SJSA1 (cell line): ENCODE measurements at regions not wholly inside any gene's neighbourhood (a gene's known extent, or its start where the extent isn't known, plus 50 kb on each side); places are given as distances from the start of the nearest gene placed in this dataset.

Experiments
- DNase-seq, 2 experiments: peaks; one replicate each; pipeline ENCODE4 v3.0.0-alpha.2; 2015 to 2020; ENCODE audit warnings: low spot score in 2 of 2, low read depth in 1 of 2
- H3K27ac ChIP-seq: fragments of 250-450 bp; sonication (Bioruptor Pico); 2 replicates; pipeline ENCODE4 v1.5.1; 2020; ENCODE audit warnings: mild to moderate bottlenecking, moderate library complexity
- H3K27me3 ChIP-seq: fragments of 250-450 bp; sonication (Bioruptor Pico); replicated peaks from 2 replicates; pipeline ENCODE4 v1.5.1; 2020; ENCODE audit warnings: mild to moderate bottlenecking, moderate library complexity
- H3K36me3 ChIP-seq: fragments of 250-450 bp; sonication (Bioruptor Pico); 2 replicates; pipeline ENCODE4 v1.5.1; 2020; ENCODE audit warnings: mild to moderate bottlenecking
- H3K4me1 ChIP-seq: fragments of 250-450 bp; sonication (Bioruptor Pico); replicated peaks from 2 replicates; pipeline ENCODE4 v1.6.1; 2021; ENCODE audit warnings: mild to moderate bottlenecking
- H3K4me3 ChIP-seq: fragments of 250-450 bp; sonication (Bioruptor Pico); 2 replicates; pipeline ENCODE4 v1.5.1; 2020; ENCODE audit warnings: mild to moderate bottlenecking
- H3K9me3 ChIP-seq: fragments of 250-450 bp; sonication (Bioruptor Pico); replicated peaks from 2 replicates; pipeline ENCODE4 v1.5.1; 2020; ENCODE audit warnings: mild to moderate bottlenecking

DNA sequence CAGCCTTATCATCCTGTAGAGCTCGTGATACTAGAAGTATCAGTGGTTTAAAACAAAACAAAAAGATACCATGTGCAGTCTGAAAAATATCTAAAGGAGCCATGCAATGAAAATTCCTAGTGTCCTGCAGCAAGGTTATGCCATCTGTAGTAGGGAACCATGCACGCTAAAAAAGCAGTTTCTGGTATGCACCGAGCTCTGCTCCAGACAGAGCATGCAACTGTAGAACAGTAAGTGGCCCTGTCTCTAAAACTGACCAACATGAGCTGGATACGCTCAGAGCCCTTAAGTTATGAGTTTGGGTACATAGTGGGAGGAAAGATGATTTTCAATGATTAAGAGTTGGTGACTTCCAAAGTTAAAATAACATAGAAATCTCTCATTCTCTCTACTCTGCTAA, 159.3 kb upstream of the ADAMTS5 start:
- no peak for DNase-seq
- Histone ChIP-seq H3K4me3 (no peak overlapping the region), H3K4me1 (peaks cover 12% of the 10 kb centered on the region)

DNA sequence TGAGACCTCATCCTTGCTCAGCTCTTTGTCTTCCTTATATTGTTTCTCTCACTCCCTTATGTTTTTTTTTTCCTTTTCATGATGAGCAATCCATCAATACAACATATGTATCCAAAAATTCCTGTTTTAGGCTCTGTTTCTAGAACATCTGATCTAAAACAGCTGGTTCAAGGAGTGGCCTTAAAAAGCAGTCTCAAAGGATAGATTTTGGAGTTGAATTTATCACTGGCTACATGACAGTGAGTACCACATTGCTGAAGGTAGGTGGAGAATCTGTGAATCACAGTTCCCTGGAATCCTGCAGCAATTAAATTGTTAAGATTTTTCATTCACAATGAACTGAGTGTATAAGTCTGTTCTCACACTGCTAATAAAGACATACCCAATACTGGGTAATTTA, 155.8 kb upstream of the ADAMTS5 start:
- Histone ChIP-seq H3K36me3 (no peaks in the 10 kb centered on the region), H3K27ac (no peak overlapping the region), H3K4me3 (no peak overlapping the region), H3K27me3 (no peaks in the 10 kb centered on the region), H3K4me1 (no peaks in the 10 kb centered on the region), H3K9me3 (no peaks in the 10 kb centered on the region)
- no peak for DNase-seq

More for the DNA sequence above, 159.3 kb upstream of the ADAMTS5 start:
- H3K27me3 ChIP-seq = no peaks in the 10 kb centered on the region
- H3K36me3 ChIP-seq = no peaks in the 10 kb centered on the region
- no peak overlapping the region for H3K27ac ChIP-seq
- no peaks in the 10 kb centered on the region for H3K9me3 ChIP-seq

DNA sequence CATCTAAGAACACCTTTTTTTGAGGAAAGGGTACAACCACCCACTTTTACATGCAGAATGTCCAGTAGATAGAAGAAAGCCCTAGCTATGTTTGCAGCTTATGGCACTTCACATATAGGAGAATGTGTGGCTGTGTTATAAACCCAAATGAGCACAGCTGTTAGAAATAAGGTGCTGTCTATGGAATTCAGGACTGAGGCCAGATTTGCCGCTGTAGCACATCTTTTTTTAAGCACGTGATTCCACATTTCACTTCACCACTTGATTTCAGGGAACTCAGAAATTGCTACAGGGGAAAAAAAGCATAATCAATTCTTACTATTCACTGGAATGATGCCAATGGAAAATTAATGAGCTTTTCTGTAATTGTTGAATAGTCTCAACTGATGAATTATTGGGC, 147.2 kb upstream of the ADAMTS5 start:
- H3K36me3 ChIP-seq = no peaks in the 10 kb centered on the region
- no peak overlapping the region for H3K4me3 ChIP-seq
- H3K9me3 ChIP-seq = no peaks in the 10 kb centered on the region
- H3K27ac ChIP-seq = no peak overlapping the region
- DNase-seq = no peak
- H3K4me1 ChIP-seq = peaks cover 14% of the 10 kb centered on the region
- no peaks in the 10 kb centered on the region for H3K27me3 ChIP-seq

DNA sequence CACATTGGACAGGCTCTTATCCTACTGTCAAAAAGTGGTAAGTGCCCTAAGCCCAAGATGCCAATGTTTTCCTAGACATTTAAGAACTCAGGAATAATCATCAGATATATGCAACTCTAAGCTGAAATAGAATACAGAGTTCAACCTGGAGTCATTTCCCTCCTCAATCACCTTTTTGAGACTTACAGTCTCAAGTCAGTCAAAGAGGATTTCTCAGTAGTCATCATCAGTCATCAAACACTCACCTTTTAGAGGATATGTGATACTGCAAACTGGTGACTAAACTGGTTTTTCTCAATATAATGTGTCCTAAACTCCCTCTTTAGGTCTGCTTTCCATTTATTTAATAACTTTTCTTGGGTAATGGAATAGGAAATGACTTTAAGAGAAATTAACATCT, 145.3 kb upstream of the ADAMTS5 start:
- no peak for DNase-seq
- Histone ChIP-seq H3K9me3 (no peaks in the 10 kb centered on the region), H3K27ac (no peak overlapping the region), H3K27me3 (no peaks in the 10 kb centered on the region), H3K36me3 (no peaks in the 10 kb centered on the region), H3K4me1 (peaks cover 14% of the 10 kb centered on the region), H3K4me3 (no peak overlapping the region)

DNA sequence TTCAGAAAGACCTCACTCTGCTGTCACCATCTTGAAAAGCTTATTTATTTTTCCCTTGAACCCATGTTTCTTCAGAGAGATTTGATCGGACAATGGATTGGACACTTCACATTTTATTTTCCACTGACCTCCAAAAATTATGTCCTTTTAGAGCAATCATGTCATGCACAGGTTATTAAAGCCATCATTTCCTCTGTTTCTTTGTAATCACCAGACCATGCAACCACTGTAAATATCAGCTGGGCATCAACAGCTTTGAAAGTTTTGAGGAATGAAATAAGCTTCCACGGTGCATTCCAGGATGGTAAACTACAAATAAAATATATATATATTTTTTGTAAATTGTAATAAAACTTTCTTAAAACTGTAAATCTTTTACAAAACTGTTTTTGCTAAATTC, 144.1 kb upstream of the ADAMTS5 start:
- Histone ChIP-seq H3K9me3 (no peaks in the 10 kb centered on the region), H3K27me3 (no peaks in the 10 kb centered on the region), H3K4me1 (peaks cover 14% of the 10 kb centered on the region), H3K36me3 (no peaks in the 10 kb centered on the region), H3K27ac (peak overlapping the region; percentile 16; the same call in 1 of the 2 replicates), H3K4me3 (no peak overlapping the region)
- DNase-seq = peak in 1 of 2 experiments; percentile 8

DNA sequence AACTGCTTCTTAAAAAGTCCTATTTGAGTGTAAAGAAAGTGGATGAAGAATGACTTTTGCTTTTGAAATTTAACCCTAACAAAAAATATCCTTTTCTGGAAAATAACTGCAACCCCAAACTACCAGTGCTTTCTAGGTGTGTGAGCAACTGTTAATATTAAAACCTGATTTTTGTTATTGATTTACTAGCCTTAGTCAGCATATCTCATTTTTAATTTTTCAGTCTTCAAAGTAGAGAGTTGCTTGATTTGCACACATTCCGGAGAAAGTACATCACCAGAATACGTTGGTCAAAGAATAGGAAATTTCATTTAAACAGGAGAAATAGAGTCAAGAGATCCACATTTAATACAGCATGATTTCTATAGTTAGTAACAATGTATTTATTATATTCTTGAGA, 141.8 kb upstream of the ADAMTS5 start:
- Histone ChIP-seq H3K27me3 (no peaks in the 10 kb centered on the region), H3K9me3 (no peaks in the 10 kb centered on the region), H3K4me3 (no peak overlapping the region), H3K36me3 (no peaks in the 10 kb centered on the region), H3K4me1 (peaks cover 14% of the 10 kb centered on the region), H3K27ac (no peak overlapping the region)
- DNase-seq = no peak

DNA sequence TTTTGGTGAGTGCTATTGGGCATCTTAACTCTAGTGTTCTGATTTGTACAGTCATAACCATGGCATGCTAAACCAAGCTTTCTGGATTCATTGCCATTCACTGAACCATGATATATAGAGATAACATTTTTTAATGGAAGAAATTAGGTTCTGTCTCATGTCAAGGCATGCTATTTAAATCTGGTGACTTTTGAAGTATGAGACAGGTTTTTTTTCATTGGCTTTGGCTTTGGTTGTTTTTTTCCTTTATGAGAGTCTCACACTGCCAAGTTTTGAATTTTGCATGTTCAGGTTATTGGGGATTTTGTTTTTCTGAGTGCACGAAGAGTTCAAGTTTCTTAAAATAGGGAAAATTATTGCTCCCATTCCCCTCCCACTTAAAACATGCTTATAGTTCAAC, 141.3 kb upstream of the ADAMTS5 start:
- no peak overlapping the region for H3K4me3 ChIP-seq
- H3K4me1 ChIP-seq = peaks cover 14% of the 10 kb centered on the region
- H3K36me3 ChIP-seq = no peaks in the 10 kb centered on the region
- DNase-seq = no peak
- H3K27me3 ChIP-seq = no peaks in the 10 kb centered on the region
- H3K27ac ChIP-seq = no peak overlapping the region
- no peaks in the 10 kb centered on the region for H3K9me3 ChIP-seq

DNA sequence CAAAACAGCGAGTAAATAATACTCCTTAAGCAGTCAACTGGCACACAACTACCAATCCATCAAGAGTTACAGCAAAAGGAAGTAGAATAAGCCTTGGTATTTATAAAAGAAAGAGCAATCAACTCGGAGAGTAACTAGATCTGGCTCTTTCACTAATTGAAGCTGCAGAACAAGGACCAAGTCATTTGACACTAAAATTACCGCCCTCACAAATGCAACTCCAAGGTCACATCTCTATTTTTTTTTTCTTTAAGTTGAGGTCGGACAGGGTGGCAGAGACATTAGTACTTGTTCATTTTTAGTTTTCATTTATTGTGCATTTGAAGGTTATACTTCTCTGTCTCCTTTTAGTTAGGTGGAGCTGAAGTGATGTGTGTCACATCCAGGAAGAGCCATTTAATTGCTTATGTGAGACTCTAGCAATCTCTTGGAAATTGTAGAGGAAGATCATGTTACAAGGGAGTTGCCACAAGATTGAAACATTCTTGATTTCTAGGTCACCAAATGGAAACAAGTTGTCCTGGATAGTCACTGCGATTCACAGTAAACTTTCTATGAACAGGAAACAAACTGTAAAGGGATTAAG, 138.1 kb upstream of the ADAMTS5 start:
- H3K27me3 ChIP-seq = no peaks in the 10 kb centered on the region
- no peak overlapping the region for H3K4me3 ChIP-seq
- H3K4me1 ChIP-seq = no peaks in the 10 kb centered on the region; the same call in 1 of the 2 replicates
- H3K36me3 ChIP-seq = no peaks in the 10 kb centered on the region
- no peaks in the 10 kb centered on the region for H3K9me3 ChIP-seq
- DNase-seq = no peak
- no peak overlapping the region for H3K27ac ChIP-seq

DNA sequence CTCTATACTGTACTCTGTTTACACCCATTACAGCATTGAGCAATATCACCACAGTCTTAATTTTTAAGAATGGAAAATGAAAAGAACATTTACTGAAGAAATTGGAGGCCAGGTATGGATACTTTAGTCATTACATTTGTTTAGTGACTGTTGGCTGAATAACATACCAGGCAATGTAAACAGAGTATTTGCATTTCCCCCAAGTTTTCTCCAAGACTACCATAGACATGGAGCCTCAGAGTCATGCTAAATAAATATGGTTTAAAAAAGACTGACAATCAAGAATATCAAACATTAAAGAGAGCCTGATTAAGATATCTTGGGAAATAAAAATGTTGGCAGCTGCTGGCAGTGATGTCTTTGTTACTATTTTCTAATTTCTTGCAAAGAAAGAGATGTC, 136.9 kb upstream of the ADAMTS5 start:
- Histone ChIP-seq H3K27me3 (no peaks in the 10 kb centered on the region), H3K4me1 (peaks cover under 1% of the 10 kb centered on the region; the same call in 1 of the 2 replicates), H3K9me3 (no peaks in the 10 kb centered on the region), H3K27ac (no peak overlapping the region), H3K36me3 (no peaks in the 10 kb centered on the region), H3K4me3 (no peak overlapping the region)
- DNase-seq = no peak

DNA sequence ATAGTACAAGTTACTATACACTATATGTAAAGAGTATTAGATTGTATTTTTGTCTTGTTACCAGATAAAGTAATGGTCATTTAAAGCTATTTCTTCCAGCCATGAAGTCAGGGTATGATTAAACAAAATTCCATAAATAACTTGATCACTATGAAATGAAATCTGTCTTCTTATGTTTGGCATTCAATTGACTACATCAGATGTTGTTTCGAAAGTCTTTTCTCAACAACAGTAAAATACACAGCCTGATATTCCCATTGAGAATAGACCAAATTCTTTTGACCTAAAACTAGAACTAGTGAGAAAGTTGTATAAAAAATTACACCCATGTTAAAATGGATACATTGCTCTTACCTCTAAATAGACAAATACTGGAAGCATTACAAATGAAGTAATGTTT, 134.6 kb upstream of the ADAMTS5 start:
- Histone ChIP-seq H3K9me3 (no peaks in the 10 kb centered on the region), H3K4me3 (no peak overlapping the region), H3K27me3 (no peaks in the 10 kb centered on the region), H3K4me1 (peaks cover 12% of the 10 kb centered on the region), H3K27ac (no peak overlapping the region), H3K36me3 (no peaks in the 10 kb centered on the region)
- DNase-seq = no peak

DNA sequence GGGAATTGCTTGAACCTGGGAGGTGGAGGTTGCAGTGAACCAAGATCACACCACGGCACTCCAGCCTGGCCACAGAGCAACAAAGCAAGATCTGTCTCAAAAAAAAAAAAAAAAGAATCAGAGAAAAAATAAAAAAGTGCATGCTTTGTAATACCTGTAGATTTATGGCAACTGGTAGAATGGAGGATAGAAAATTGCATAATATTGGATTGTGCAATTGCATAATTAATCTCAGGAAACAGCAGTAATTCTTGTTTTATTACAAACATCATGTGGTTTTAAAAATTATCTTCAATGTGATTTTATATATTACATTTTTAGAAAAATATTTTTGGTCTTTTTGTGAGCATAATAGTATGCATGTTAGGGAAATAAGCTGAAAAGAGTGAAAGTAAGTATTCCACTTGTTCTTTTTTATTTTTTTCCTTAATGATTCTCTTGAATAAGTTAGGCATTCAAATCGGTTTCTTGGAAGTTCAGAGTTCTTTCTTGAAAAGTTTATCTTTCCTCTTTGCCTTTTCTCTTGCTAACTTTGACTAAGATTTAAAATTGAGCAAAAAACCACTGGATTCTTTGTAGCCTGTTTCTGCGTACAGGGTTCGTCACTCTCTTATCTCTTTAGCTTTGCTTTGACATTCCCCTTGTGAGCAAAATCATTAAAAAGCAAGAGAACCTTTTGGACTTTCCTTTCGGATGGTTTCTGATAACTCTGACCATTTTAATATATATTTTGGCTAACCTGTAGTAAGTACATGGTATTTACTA, 127.5 kb upstream of the ADAMTS5 start:
- no peak for DNase-seq

DNA sequence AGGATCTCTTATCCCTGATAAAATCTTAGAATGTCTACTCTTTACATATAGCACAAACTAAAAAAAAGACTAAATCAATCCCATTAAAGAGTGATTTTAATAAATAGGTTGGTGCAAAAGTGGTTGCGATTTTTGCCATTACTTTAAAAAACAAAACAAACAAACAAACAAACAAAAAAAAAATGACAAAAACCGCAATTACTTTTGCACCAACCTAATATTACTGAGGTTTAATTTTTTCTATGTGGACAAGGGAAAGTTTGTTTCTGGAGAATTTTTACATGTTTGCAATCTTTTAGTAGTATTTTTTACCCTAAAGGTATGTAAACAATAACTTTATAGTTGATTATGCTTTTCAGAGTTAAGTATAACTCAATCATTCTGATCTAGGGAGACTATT, 119.7 kb upstream of the ADAMTS5 start:
- no peaks in the 10 kb centered on the region for H3K27me3 ChIP-seq
- no peak overlapping the region for H3K27ac ChIP-seq
- no peak overlapping the region for H3K4me3 ChIP-seq
- H3K9me3 ChIP-seq = no peaks in the 10 kb centered on the region; the same call in 1 of the 2 replicates
- H3K4me1 ChIP-seq = no peaks in the 10 kb centered on the region
- no peaks in the 10 kb centered on the region for H3K36me3 ChIP-seq
- no peak for DNase-seq

More for the DNA sequence above, 127.5 kb upstream of the ADAMTS5 start:
- peaks cover 12% of the 10 kb centered on the region for H3K4me1 ChIP-seq
- no peaks in the 10 kb centered on the region for H3K27me3 ChIP-seq
- H3K9me3 ChIP-seq = no peaks in the 10 kb centered on the region
- H3K36me3 ChIP-seq = no peaks in the 10 kb centered on the region
- no peak overlapping the region for H3K27ac ChIP-seq
- no peak overlapping the region for H3K4me3 ChIP-seq

DNA sequence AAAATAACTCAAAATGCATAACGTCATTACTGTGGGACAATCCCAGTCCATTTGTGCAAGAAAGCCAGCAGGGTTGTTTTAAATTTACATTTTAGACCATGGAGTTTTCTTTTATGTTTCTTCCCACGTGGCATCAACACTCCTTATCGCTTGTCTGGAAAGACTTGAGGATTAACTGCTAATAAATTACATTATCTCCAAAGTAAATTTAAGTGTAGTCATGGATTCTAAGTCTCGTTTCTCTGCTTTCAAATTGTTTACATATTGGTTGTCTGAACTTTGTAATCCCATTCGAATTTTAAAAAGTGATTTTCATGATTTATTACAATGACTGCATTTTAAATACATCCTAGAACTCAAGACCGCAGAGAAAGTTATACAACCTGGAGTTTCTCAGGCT, 119.3 kb upstream of the ADAMTS5 start:
- no peaks in the 10 kb centered on the region; the same call in 1 of the 2 replicates for H3K9me3 ChIP-seq

DNA sequence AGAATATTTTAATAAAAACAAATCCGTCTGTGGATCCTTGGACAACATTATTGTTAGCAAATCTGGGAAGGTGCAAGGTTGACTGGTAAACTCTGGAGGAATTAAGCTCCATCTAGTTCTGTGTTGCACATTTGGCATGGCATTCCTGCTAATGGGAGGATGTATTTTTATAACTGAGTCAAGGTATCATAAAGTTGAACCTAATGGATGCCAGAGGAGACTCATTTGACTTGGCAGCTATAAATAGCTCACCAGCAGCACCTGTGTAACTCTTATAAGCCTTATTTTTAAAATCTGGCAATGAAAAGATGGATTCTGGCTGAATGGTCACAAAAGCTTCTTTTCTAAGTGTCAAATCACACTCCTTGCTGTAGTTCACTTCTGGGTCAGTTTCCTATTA, 118.5 kb upstream of the ADAMTS5 start:
- Histone ChIP-seq H3K36me3 (no peaks in the 10 kb centered on the region), H3K4me3 (no peak overlapping the region), H3K4me1 (no peaks in the 10 kb centered on the region), H3K27ac (no peak overlapping the region), H3K9me3 (no peaks in the 10 kb centered on the region; the same call in 1 of the 2 replicates), H3K27me3 (no peaks in the 10 kb centered on the region)
- no peak for DNase-seq

More for the DNA sequence above, 119.3 kb upstream of the ADAMTS5 start:
- DNase-seq = no peak
- no peak overlapping the region for H3K27ac ChIP-seq
- H3K27me3 ChIP-seq = no peaks in the 10 kb centered on the region
- no peaks in the 10 kb centered on the region for H3K36me3 ChIP-seq
- no peak overlapping the region for H3K4me3 ChIP-seq
- no peaks in the 10 kb centered on the region for H3K4me1 ChIP-seq
